ENCODE measurements at regions not wholly inside any gene's neighbourhood (a gene's known extent, or its start where the extent isn't known, plus 50 kb on each side); places are given as distances from the start of the nearest gene placed in this dataset.

DNA sequence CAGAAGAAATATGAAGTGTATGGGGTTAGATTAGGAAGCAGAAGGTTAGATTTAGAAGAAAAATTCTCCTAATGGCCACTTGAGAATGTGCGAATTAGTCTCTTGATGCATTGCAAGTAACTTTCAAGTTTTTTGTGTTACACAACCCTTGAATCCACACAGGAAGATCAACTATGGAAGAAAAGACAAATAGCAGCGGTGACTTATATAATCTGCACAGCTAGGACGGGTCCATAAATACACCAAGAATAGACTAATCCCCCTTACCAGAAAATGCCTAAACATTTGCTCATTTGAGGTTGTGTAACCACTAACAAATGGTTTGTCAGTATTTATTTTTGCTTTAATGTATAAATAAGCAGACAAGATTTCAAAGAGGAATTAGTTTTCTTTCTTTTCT lies 182.6 kb downstream of the TGFB2 start:
- no peak for DNase-seq

DNA sequence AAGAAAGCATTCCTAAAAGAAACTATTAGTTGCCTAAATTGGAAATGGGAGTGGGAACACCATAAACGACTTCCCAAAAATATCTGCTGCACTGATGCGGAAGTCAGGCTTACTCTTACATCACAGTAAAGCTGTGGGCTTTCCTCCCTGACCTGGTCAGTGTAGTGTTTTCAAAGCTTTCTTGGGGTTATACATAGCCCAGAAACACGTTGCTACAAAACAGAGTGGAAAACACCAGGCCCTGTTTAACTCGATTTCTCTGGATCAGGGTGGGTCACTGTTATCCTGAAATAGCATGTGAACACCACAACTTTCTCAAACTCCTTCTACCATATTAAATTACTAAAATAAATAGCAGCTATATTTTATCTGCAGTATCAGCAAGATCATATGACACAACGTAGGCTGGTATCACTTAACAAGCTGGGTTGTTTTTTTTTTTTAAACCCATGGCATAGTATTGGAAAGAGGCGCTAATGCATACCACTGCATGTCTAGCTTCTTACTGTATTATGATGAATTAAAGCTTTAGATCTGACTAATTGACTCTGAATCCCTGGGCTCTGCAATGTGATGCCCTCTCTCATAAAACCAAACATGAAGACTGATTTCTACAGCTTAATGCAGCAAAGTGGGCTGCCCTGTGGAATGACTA lies 184.6 kb downstream of the TGFB2 start:
- no peak for DNase-seq

- no peak for DNase-seq
These were observed 186.8 kb downstream of the TGFB2 start for GRCh38 chr1:218531936-218532335.

- no peak for DNase-seq
These were observed 191.3 kb downstream of the TGFB2 start for GRCh38 chr1:218536296-218536986.

DNA sequence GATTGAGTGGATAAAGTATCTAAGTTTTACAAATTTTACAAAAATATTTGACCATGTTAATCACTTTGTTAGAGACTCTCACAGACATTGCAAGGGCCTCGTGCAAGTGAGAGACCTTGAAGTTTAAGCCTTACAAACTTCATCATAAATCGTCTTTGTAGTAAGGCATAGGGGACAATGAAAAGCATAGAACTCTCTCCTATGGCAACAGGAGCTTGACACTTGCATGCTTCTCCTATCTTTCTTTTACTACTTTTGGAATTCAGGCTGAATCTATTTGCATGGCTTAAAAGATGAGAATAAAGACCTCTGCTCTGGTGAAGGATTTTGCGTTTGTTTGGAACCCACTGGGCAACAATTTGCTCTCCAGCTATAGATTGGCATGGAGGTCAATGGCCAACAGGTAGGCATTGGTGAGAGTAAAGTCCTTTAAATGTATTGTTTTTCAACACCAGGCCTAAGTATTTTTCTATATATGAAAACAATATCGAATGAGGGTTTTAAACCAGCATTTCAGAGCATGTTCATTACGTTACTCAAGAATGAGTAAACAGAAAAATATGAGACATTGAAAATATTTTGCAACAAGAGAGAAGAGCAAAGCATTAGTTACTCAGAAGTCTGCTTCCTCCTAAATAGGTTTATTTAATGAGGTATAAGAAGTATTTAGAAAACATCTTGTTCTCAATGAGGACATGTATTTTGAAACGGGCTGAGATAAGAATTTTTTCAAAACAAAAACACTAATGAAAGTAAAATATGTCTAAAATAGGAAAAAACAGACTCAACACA lies 192.2 kb downstream of the TGFB2 start:
- no peak for DNase-seq

- DNase-seq: no peak
These were observed 193.2 kb downstream of the TGFB2 start for GRCh38 chr1:218538341-218538740.

GRCh38 chr1:218546314-218546713 lies 201.2 kb downstream of the TGFB2 start:
- no peak for DNase-seq

- DNase-seq: no peak
These were observed 203.0 kb downstream of the TGFB2 start for GRCh38 chr1:218547957-218548730.

DNA sequence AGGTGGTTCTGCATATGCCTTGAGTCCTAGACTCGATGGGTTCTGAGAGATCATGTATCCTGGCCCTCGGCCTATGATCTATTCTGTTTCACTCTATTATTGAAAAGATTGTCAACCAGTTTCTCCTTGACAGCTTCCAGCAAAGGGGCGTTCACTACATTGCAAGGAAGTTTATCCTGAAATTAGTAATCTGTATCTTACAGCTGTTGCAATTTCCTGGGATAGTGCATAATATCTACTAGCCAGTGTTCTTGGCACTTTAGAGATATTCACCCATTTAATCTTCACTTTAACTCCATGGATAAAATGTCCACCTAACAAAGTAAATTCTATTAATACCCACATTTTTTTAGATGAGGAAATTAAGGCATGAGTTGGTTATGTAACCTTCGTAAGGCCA lies 203.6 kb downstream of the TGFB2 start:
- no peak for DNase-seq

GRCh38 chr1:218553197-218553596 lies 208.1 kb downstream of the TGFB2 start:
- DNase-seq: no peak

- no peak for DNase-seq
These were observed 210.9 kb downstream of the TGFB2 start for GRCh38 chr1:218556016-218556415.

- DNase-seq: no peak
These were observed 212.6 kb downstream of the TGFB2 start for GRCh38 chr1:218557731-218558130.

DNA sequence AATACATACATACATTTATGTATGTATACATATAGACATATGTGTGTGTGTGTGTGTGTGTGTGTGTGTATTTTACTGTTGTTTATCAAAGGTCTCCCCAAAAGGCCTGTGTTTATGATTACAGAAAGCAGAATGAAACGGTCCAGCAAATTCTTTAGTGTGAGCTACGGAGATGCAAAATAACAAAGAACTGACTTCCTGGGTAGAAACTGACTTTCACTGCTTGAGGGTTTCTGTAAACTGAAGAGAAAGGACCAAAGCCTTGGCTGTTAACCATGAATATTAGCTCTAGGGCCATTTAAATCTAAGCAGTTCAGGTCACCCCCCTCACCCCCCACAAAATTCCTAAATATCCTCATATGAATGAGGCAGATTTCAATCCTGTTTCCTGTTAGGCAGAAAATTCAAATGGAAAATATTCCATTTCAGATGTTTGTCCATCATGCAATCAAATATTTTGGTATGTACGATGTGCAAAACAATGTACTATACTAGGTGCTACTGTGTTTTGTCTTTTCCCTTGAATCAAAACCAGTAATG lies 213.2 kb downstream of the TGFB2 start:
- no peak for DNase-seq

DNA sequence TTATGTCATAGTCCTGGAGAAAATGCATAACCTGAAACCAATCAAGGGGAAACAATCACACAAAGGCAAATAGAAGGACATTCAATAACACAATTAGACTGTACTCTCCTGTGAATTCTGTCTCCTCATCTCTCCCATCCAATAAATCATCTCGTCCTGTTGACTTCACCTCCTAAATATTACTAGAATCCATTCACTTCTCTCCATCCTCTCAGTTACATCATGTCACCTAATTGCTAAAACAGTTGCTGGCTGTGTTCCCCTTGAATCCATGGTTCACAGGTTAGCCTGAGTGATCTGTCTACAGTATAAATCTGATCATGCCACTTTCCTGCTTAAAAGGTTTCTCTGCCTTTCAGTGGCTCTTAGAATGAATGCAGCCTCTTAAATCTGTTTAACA lies 220.2 kb downstream of the TGFB2 start:
- DNase-seq: no peak

DNA sequence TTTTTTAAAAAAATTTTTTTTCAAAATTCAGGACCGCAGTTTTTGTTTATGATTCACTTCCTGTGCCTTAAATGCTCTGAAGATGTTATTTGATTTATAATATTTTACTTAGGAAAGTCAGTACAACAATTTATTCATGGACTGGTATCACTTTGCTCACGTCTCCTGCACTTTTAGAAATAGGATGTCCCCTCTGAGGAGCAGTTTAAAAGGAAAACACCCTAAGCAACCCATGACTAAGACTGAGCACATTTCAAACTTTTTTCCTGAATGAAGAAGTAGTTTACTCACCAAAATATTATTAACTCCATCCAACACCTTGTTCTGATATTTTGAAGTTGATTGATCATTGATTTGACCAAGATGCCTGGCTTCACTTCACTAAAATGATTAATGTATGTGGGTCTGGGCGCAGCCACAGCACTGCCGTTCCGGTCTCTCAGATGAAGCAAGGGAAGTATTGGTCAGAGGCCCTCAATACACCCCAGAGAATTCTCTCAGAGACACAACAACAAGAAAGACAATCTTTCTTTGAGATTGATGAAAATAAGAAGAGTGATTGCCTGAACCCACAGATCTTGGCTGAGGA lies 223.9 kb downstream of the TGFB2 start:
- no peak for DNase-seq

- no peak for DNase-seq
These were observed 225.3 kb downstream of the TGFB2 start for GRCh38 chr1:218570456-218570855.

- DNase-seq: no peak
These were observed 226.4 kb downstream of the TGFB2 start for GRCh38 chr1:218571491-218571890.

DNA sequence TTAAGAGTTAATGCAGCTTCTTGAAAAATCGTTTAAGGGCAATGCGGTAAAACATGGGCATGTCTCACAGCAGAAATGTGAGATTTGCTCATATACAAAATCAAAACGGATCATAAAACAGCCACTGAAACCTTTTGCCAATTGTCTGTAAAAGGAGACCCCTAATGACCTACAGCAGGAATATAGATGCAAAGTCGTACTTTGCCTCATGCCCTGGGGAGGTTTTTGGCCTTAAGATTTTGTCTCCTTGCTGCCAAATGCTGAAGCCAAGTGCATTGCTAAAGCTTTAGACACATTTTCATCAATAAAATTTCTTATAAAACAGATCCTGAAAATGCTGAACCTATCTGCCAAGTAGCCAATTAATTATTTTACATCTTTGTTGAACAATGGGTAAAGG lies 226.9 kb downstream of the TGFB2 start:
- DNase-seq: no peak

DNA sequence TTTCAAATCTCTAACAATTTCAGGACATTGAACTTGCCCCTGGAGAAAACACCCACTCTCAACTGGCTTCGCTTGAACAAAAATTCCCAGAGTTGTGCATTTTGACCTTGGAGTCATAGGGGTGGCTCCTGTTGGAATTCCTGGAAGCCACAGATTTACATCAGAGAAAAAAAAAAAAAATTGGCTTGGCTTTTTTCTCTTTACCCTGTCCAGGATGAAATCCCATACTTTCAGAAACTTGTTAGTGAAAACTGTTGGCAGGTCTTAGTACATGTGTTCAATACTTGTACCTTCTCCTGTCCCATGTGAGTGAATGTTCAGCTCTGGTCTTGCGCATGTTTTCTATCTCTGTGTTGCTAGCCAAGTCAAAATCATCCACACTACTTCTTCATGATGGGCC lies 228.8 kb downstream of the TGFB2 start:
- no peak for DNase-seq

GRCh38 chr1:218575079-218575478 lies 229.9 kb downstream of the TGFB2 start:
- DNase-seq: no peak

DNA sequence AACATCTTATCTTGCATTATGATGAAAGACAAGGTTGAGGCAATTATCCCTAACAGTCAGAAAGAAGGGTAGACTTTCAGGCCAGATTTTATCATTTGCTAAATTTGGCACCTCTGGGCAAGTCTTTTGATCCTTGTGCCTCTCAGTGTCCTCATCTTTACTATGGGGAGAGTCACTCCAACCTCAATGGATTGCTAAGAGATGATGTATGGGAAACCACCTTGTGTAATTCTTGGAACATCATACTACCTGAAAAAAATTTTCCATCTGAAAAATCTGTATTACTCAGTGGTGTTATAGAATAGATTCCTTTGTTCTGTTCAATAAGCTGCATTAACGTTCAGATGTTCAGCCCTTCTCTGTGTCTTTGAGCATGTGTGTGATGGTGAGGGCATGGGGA lies 230.7 kb downstream of the TGFB2 start:
- no peak for DNase-seq

GRCh38 chr1:218582646-218583045 lies 237.5 kb downstream of the TGFB2 start:
- DNase-seq: no peak

Measured in activated T-cell treated with anti-CD3 and anti-CD28 coated beads, Interleukin-2, amount 50 U/mL, for 48 hours (primary cell).